Brain microvascular endothelial cell (primary cell): ENCODE measurements at regions not wholly inside any gene's neighbourhood (a gene's known extent, or its start where the extent isn't known, plus 50 kb on each side); places are given as distances from the start of the nearest gene placed in this dataset.

Source experiments
- DNase-seq: peaks from one replicate; pipeline ENCODE4 v3.0.0-alpha.2; 2020
- H3K27ac ChIP-seq: fragments of 250-450 bp; sonication (Bioruptor Pico); 2 replicates; pipeline ENCODE4 v1.5.1; 2020; ENCODE audit warnings: mild to moderate bottlenecking, moderate library complexity
- H3K27me3 ChIP-seq: fragments of 250-450 bp; sonication (Bioruptor Pico); replicated peaks from 2 replicates; pipeline ENCODE4 v1.5.1; 2020; ENCODE audit warnings: mild to moderate bottlenecking
- H3K36me3 ChIP-seq: fragments of 250-450 bp; sonication (Bioruptor Pico); replicated peaks from 2 replicates; pipeline ENCODE4 v1.5.1; 2020; ENCODE audit warnings: mild to moderate bottlenecking
- H3K4me3 ChIP-seq: 2 replicates; pipeline ENCODE4 v1.5.1; 2011; ENCODE audit warnings: low read depth, mild to moderate bottlenecking, control low read depth, low read length, moderate library complexity
- in situ Hi-C: cut with HindIII; loops from 2 replicates; pipeline ENCODE4 v1.10.0; 2017; ENCODE audit warnings: low sequenced_read_pairs, low pct_ligation_motif_present
- TF ChIP-seq, protein P1 (sequence below): IDR thresholded peaks from 2 replicates; pipeline ENCODE4 v1.5.1; 2011; ENCODE audit warnings: low read depth, mild to moderate bottlenecking, moderate library complexity, low read length, control low read depth, inconsistent platforms; ENCODE audit errors: missing control alignments

DNA sequence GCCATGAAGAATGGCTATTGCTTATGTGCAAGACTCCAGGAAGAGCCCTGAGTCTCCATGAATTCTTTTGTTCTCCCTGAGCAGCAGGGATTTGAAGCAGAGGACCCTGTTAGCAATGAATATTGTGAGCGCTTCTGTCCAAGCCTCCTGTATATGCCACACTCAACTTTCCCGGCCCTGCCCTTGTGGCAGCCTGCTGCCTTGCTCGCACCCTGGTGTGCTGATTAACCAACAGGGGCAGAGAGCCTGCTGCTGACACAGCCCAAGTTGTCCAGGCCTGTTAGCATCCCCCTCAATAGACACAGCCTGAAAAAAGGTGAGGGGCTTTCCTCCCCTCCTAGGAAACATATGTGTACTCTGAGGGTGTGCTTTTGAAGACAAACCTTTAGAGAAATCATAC is 131.4 kb downstream of the BMP2 start:
- Histone ChIP-seq H3K27me3 (no peaks in the 10 kb centered on the region), H3K27ac (no peak overlapping the region), H3K36me3 (no peaks in the 10 kb centered on the region), H3K4me3 (no peak overlapping the region)
- DNase-seq, result no peak
- in situ Hi-C loops, result no loop called here
- TF ChIP-seq, protein P1, sequence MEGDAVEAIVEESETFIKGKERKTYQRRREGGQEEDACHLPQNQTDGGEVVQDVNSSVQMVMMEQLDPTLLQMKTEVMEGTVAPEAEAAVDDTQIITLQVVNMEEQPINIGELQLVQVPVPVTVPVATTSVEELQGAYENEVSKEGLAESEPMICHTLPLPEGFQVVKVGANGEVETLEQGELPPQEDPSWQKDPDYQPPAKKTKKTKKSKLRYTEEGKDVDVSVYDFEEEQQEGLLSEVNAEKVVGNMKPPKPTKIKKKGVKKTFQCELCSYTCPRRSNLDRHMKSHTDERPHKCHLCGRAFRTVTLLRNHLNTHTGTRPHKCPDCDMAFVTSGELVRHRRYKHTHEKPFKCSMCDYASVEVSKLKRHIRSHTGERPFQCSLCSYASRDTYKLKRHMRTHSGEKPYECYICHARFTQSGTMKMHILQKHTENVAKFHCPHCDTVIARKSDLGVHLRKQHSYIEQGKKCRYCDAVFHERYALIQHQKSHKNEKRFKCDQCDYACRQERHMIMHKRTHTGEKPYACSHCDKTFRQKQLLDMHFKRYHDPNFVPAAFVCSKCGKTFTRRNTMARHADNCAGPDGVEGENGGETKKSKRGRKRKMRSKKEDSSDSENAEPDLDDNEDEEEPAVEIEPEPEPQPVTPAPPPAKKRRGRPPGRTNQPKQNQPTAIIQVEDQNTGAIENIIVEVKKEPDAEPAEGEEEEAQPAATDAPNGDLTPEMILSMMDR, result no peak

DNA sequence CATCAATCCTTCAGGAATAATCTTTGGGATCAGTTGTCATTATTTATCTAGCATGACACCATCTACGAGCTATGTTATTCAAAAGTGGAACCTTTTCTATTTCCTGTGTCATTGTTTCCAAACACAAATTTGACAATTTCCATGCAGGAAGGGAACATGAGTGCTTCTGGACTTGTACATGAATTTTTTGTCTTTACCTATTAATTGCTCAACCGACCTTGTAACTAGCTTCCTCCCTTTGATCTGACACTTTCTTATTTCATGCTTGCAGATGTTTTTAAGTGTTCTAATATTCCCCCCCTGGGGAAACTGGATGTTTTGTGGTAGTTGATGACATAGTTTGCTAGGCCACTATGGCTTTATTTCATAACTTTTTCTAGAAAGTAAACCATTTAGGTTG is 139.4 kb downstream of the BMP2 start:
- TF ChIP-seq, protein P1, result no peak
- DNase-seq, result no peak

DNA sequence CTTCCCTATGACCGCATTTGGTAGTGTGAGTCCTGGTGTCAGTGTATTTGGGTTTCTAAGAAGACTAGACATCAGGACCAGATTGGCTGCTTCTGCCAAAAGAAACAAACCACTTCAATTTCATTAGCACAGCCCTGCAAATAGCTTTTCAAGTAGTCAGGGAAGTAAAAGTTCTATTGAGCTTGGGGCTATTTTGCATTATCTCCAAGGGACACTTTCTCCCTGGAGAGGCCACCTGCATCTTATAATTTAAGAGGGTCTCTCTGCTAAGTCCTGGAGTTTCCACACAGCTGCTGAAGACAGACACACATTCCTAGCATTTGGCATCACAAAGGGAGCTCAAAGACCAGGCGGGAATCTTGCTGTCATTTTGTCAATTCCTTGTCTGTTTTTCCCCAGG is 141.2 kb downstream of the BMP2 start:
- no peak for DNase-seq
- H3K4me3 ChIP-seq, result no peak overlapping the region
- H3K36me3 ChIP-seq, result no peaks in the 10 kb centered on the region
- no peaks in the 10 kb centered on the region for H3K27me3 ChIP-seq
- in situ Hi-C loops, result no loop called here
- no peak overlapping the region for H3K27ac ChIP-seq
- TF ChIP-seq, protein P1, result no peak

More for the DNA sequence above, 139.4 kb downstream of the BMP2 start:
- Histone ChIP-seq H3K4me3 (no peak overlapping the region), H3K27me3 (no peaks in the 10 kb centered on the region), H3K27ac (no peak overlapping the region), H3K36me3 (no peaks in the 10 kb centered on the region)
- in situ Hi-C loops, result no loop called here

DNA sequence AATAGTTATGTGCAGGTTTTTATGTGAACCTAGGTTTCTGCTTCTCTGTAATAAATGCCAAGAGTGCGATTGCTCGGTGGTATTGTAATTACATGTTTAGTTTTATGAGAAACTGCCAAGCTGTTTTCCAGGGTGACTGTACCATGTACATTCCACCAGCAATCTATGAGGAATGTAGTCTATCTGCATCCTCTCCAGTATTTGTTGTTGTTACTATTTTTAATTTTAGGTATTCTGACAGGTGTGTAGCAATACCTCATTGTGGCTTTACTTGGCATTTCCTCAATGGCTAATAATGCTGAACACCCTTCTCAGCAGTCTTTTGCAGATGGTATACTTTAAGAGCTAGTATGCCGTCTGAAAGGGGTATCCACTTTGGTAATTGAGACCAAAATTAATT is 142.1 kb downstream of the BMP2 start:
- TF ChIP-seq, protein P1, result no peak
- Histone ChIP-seq H3K4me3 (no peak overlapping the region), H3K27ac (no peak overlapping the region), H3K36me3 (no peaks in the 10 kb centered on the region), H3K27me3 (no peaks in the 10 kb centered on the region)
- no peak for DNase-seq
- in situ Hi-C loops, result no loop called here

DNA sequence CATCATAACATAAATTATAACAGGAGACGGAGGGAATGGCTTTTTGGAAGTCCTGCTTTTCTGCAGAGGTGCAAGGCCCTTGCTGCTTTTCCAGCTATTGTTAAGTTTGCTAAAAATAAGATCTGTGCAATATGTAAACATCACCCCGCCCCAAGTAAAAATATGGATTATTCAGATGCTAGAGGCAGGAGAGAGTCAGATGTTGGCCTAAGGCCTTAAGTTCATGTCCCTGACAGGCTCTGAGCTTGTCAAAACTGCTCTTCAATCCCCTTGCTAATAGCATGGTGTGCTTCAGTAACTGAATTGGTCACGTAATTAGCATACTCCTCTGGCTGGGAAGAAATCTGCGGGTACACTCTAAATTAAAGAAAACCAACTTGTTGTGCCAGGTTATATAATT is 147.5 kb downstream of the BMP2 start:
- in situ Hi-C loops, result no loop called here

DNA sequence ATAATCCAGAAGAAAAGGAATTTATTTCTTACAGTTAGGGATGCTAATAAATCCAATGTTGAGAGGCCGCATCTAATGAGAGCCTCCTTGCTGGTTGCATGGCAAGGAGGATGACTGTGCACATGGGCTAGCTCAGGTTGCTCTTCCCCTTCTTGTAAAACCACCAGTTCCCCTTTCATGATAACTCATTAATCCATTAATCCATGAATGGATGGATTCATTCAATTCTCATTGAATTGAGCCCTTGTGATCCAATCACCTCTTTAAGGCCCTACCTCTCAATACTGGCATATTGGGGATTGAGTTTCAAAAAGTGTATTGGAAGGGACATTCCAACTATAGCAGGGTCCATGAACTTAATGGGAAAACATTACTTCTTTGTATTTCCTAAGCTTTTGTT is 149.5 kb downstream of the BMP2 start:
- H3K27me3 ChIP-seq, result no peaks in the 10 kb centered on the region
- TF ChIP-seq, protein P1, result no peak
- no peak overlapping the region for H3K4me3 ChIP-seq
- H3K27ac ChIP-seq, result no peak overlapping the region
- DNase-seq, result no peak
- in situ Hi-C loops, result no loop called here
- no peaks in the 10 kb centered on the region for H3K36me3 ChIP-seq

More for the DNA sequence above, 147.5 kb downstream of the BMP2 start:
- Histone ChIP-seq H3K36me3 (no peaks in the 10 kb centered on the region), H3K27ac (no peak overlapping the region), H3K27me3 (no peaks in the 10 kb centered on the region), H3K4me3 (no peak overlapping the region)
- TF ChIP-seq, protein P1, result no peak
- no peak for DNase-seq
